ENCODE measurements at regions not wholly inside any gene's neighbourhood (a gene's known extent, or its start where the extent isn't known, plus 50 kb on each side); places are given as distances from the start of the nearest gene placed in this dataset.

DNA sequence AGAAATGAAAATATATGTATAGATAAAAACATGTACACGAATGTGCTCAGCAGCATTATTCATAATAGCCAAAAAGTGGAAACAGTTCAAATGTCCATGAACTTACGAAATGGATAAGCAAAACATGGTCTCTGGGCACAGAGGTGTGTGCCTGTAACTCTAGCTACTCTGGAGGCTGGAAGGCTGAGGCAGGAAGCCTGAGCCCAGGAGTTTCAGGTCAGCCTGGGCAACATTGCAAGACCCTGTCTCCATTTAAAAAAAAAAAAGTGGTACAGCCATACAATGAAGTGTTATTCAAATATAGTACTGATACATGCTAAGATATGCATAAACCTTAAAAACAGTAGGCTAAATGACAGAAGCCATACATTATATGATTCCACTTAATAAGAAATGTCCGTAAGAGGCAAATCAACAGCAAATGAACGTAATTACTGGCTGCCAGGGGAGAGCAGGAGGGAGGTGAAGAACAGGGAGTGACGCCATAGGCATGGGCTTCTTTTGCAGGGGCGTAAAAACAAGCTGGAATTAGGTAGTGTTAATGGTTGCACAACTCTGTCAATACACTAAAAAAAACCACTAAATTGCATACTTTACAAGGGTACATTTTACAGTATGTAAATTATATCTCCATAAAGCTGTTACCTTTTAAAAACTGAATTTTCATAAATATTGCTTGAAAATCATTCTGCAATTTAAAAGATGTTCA is 87.2 kb upstream of the PLEKHM1 start:
- TF ChIP-seq POLR2A (IDR thresholded peaks at IDR 0.05) (no peak), CTCF (IDR thresholded peaks at IDR 0.05) (no peak), POLR2AphosphoS5 (IDR thresholded peaks at IDR 0.05) (no peak)

Measured in breast epithelium (tissue), 3 donors.